Retinal pigment epithelial cell (primary cell): ENCODE measurements at regions not wholly inside any gene's neighbourhood (a gene's known extent, or its start where the extent isn't known, plus 50 kb on each side); places are given as distances from the start of the nearest gene placed in this dataset.
"Not testable (repeated sequence)": the region's sequence is repeated elsewhere in the genome, so short reads cannot be mapped to it uniquely, and the experiment has no call there.

Source experiments
- DNase-seq: peaks from one replicate; pipeline ENCODE4 v3.0.0-alpha.2; 2010; ENCODE audit warnings: low read depth
- H3K4me3 ChIP-seq: 2 replicates; pipeline ENCODE4 v1.5.1; 2011; ENCODE audit warnings: mild to moderate bottlenecking, low read length, control low read depth, moderate library complexity
- TF ChIP-seq, protein P1 (sequence below): conservative IDR thresholded peaks from 2 replicates; pipeline ENCODE4 v1.5.1; 2011; ENCODE audit warnings: low read depth, low read length, control low read depth, inconsistent platforms

DNA sequence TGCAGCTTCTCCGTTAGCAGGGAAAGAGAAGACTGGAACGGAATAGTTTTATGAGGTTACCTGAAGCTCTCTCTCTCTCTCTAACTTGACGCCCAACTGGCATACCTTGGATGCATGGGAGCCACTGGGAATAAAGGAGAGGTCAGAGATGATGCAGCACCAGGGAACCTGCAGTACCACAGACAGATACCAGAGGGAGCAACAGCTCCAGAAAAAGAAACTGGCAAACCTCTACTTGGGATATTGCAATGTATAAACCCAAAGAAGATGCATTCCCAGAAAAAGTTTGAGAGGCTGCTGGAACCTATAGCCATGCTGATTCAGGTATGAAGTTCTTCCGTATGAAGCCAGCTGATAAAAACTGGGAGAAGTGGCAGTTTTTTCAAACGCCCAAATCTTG is 2976.1 kb upstream of the TEKT4 start:
- TF ChIP-seq, protein P1, sequence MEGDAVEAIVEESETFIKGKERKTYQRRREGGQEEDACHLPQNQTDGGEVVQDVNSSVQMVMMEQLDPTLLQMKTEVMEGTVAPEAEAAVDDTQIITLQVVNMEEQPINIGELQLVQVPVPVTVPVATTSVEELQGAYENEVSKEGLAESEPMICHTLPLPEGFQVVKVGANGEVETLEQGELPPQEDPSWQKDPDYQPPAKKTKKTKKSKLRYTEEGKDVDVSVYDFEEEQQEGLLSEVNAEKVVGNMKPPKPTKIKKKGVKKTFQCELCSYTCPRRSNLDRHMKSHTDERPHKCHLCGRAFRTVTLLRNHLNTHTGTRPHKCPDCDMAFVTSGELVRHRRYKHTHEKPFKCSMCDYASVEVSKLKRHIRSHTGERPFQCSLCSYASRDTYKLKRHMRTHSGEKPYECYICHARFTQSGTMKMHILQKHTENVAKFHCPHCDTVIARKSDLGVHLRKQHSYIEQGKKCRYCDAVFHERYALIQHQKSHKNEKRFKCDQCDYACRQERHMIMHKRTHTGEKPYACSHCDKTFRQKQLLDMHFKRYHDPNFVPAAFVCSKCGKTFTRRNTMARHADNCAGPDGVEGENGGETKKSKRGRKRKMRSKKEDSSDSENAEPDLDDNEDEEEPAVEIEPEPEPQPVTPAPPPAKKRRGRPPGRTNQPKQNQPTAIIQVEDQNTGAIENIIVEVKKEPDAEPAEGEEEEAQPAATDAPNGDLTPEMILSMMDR = peak; percentile 53
- DNase-seq, H3K4me3 ChIP-seq: not testable (repeated sequence)

DNA sequence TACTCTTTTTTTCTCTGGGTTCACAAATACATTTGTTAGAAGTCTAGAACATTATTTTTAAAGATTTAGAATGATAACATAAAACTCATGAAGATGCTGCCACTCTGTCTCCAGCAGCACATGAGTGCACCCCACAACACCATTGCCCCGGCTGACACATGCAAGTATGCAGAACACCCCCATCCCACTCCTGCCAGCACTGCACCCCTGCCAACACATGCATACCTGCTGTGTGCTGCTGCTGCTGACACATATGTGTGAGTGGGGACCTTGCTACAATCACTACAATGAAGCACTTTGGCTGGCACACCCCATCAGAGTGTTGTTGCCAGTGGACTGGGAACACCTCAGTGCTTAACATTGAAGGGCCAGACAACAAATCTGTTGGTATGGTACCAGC is 2953.6 kb upstream of the TEKT4 start:
- not testable (repeated sequence) for H3K4me3 ChIP-seq

More for the DNA sequence above, 2953.6 kb upstream of the TEKT4 start:
- not testable (repeated sequence) for DNase-seq
